HG03103 (cell line): ENCODE measurements at regions not wholly inside any gene's neighbourhood (a gene's known extent, or its start where the extent isn't known, plus 50 kb on each side); places are given as distances from the start of the nearest gene placed in this dataset.
"Not testable (repeated sequence)": the region's sequence is repeated elsewhere in the genome, so short reads cannot be mapped to it uniquely, and the experiment has no call there.

Experiments
- ATAC-seq: cut with Tn5 transposase; IDR thresholded peaks from one replicate; pipeline ENCODE4 v1.9.1; 2021; ENCODE audit warnings: low read depth; ENCODE audit not compliant: unreplicated experiment

GRCh38 chr7:87007038-87007437 is 52.4 kb downstream of the ELAPOR2 start:
- no peak for ATAC-seq

GRCh38 chr7:87004956-87005355 is 54.5 kb downstream of the ELAPOR2 start:
- no peak for ATAC-seq

- ATAC-seq, result no peak
Observed at GRCh38 chr7:87003872-87004798, 55.3 kb downstream of the ELAPOR2 start.

- ATAC-seq, result no peak
Observed at GRCh38 chr7:87001214-87001613, 58.2 kb downstream of the ELAPOR2 start.

GRCh38 chr7:87000344-87000743 is 59.1 kb downstream of the ELAPOR2 start:
- no peak for ATAC-seq

GRCh38 chr7:86999750-87000149 is 59.7 kb downstream of the ELAPOR2 start:
- no peak for ATAC-seq

GRCh38 chr7:86995814-86996213 is 63.6 kb downstream of the ELAPOR2 start:
- no peak for ATAC-seq

GRCh38 chr7:86995052-86995725 is 64.3 kb downstream of the ELAPOR2 start:
- no peak for ATAC-seq

GRCh38 chr7:86991771-86992191 is 67.7 kb downstream of the ELAPOR2 start:
- ATAC-seq, result no peak

GRCh38 chr7:86991093-86991769 is 68.2 kb downstream of the ELAPOR2 start:
- no peak for ATAC-seq

- ATAC-seq, result no peak
Observed at GRCh38 chr7:86989407-86989806, 70.0 kb downstream of the ELAPOR2 start.

GRCh38 chr7:86987834-86988233 is 71.6 kb downstream of the ELAPOR2 start:
- not testable (repeated sequence) for ATAC-seq

- ATAC-seq, result not testable (repeated sequence)
Observed at GRCh38 chr7:86987358-86987757, 72.1 kb downstream of the ELAPOR2 start.

- ATAC-seq, result not testable (repeated sequence)
Observed at GRCh38 chr7:86985342-86985741, 74.1 kb downstream of the ELAPOR2 start.

- not testable (repeated sequence) for ATAC-seq
Observed at GRCh38 chr7:86983654-86984053, 75.8 kb downstream of the ELAPOR2 start.

- ATAC-seq, result not testable (repeated sequence)
Observed at GRCh38 chr7:86981937-86982336, 77.5 kb downstream of the ELAPOR2 start.

- ATAC-seq, result no peak
Observed at GRCh38 chr7:86981127-86981526, 78.3 kb downstream of the ELAPOR2 start.

GRCh38 chr7:86980223-86980622 is 79.2 kb downstream of the ELAPOR2 start:
- ATAC-seq, result no peak

- peak; percentile 91 for ATAC-seq
Observed at GRCh38 chr7:86978808-86979506, 80.5 kb downstream of the ELAPOR2 start.

- no peak for ATAC-seq
Observed at GRCh38 chr7:86976958-86977357, 82.5 kb downstream of the ELAPOR2 start.
